ENCODE measurements at regions not wholly inside any gene's neighbourhood (a gene's known extent, or its start where the extent isn't known, plus 50 kb on each side); places are given as distances from the start of the nearest gene placed in this dataset.
A peak's percentile ranks its signal among the peaks of the same experiment; 100 is the strongest.

GRCh38 chr4:128572778-128573241 lies 236.7 kb upstream of the JADE1 start:
- no TSS peak for BruUV-seq (replicated peaks)
- peak overlapping the region; percentile 99 for H3K18ac ChIP-seq (ENCODE audit: low read depth, low read length)
- no peak overlapping the region for H2AFZ ChIP-seq (replicated peaks; ENCODE audit: low read length, poor library complexity)
- DNase-seq (no peak), ATAC-seq (ENCODE audit: low read depth) (no peak)
- H3K23ac ChIP-seq (ENCODE audit: low read depth, low read length): peak overlapping the region; percentile 72
- H2AK5ac ChIP-seq (ENCODE audit: low read depth, low read length): peak overlapping the region; percentile 55
- H4K5ac ChIP-seq (ENCODE audit: low read depth, low read length): peak overlapping the region; percentile 93
- WGBS, 2 experiments (ENCODE audit: extremely low coverage in 2 of 2, insufficient read length in 1 of 2): no CpG with 5 or more reads among the region's 3 CpGs
- no peak overlapping the region for H3K4me3 ChIP-seq (ENCODE audit: insufficient read depth, low read depth, low read length)
- H4K8ac ChIP-seq (ENCODE audit: low read depth in 2 of 2, low read length in 2 of 2): peak overlapping the region; percentile 72 to 90; a peak in 3 of 4 replicates
- peak overlapping the region; percentile 95 for H2BK20ac ChIP-seq (ENCODE audit: low read depth, low read length)
- peak overlapping the region; percentile 96 for H2BK15ac ChIP-seq (ENCODE audit: low read depth, low read length)
- peak overlapping the region; percentile 88 for H3K14ac ChIP-seq (replicated peaks; ENCODE audit: low read depth, low read length)
- TF ChIP-seq RCOR1 (IDR thresholded peaks at IDR 0.05; ENCODE audit: insufficient replicate concordance, low read length) (no peak), MAFK (IDR thresholded peaks at IDR 0.05; ENCODE audit: low read depth, low read length) (no peak), MXI1 (IDR thresholded peaks at IDR 0.05; ENCODE audit: borderline replicate concordance, low read depth, low read length) (no peak), POLR2A (IDR thresholded peaks at IDR 0.05; ENCODE audit: low read depth, low read length) (no peak), RFX5 (IDR thresholded peaks at IDR 0.05; ENCODE audit: low read depth, low read length) (no peak), SMC3 (IDR thresholded peaks at IDR 0.05; ENCODE audit: low read depth, low read length) (no peak), MAZ (IDR thresholded peaks at IDR 0.05; ENCODE audit: borderline replicate concordance, low read depth, low read length) (no peak), CEBPB (IDR thresholded peaks at IDR 0.05; ENCODE audit: low read depth, low read length) (no peak), NFE2L2 (IDR thresholded peaks at IDR 0.05; ENCODE audit: low read depth, low read length) (no peak), CTCF (conservative IDR thresholded peaks at IDR 0.05; ENCODE audit: low read depth, low read length) (no peak), CHD1 (IDR thresholded peaks at IDR 0.05; ENCODE audit: low read depth, low read length) (no peak), BHLHE40 (IDR thresholded peaks at IDR 0.05; ENCODE audit: low read depth, low read length) (no peak), RAD21 (IDR thresholded peaks at IDR 0.05; ENCODE audit: low read length) (no peak), FOS (IDR thresholded peaks at IDR 0.05; ENCODE audit: low read depth, low read length) (no peak)
- TF ChIP-seq, protein P1, sequence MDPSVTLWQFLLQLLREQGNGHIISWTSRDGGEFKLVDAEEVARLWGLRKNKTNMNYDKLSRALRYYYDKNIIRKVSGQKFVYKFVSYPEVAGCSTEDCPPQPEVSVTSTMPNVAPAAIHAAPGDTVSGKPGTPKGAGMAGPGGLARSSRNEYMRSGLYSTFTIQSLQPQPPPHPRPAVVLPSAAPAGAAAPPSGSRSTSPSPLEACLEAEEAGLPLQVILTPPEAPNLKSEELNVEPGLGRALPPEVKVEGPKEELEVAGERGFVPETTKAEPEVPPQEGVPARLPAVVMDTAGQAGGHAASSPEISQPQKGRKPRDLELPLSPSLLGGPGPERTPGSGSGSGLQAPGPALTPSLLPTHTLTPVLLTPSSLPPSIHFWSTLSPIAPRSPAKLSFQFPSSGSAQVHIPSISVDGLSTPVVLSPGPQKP (IDR thresholded peaks at IDR 0.05; ENCODE audit: borderline replicate concordance, low read depth, low read length): no peak
- TF ChIP-seq, protein P2, sequence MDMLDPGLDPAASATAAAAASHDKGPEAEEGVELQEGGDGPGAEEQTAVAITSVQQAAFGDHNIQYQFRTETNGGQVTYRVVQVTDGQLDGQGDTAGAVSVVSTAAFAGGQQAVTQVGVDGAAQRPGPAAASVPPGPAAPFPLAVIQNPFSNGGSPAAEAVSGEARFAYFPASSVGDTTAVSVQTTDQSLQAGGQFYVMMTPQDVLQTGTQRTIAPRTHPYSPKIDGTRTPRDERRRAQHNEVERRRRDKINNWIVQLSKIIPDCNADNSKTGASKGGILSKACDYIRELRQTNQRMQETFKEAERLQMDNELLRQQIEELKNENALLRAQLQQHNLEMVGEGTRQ (IDR thresholded peaks at IDR 0.05; ENCODE audit: low read depth, low read length): no peak
- peak overlapping the region; percentile 81; the same call in 1 of the 2 replicates for H3K56ac ChIP-seq (ENCODE audit: extremely low read depth, insufficient read depth, low read length)
- ChIA-PET CTCF (no interaction called here), POLR2A (ENCODE audit: unreplicated experiment) (no interaction called here)
- in situ Hi-C loops (cut with MboI; ENCODE audit: low sequenced_read_pairs) (loop anchor here (10.0 to 25.0 kb wide), 3 partner anchors 232 to 386 kb away; partner anchors contain the start of gene JADE1), dilution Hi-C loops (cut with HindIII; ENCODE audit: low sequenced_read_pairs, unreplicated experiment) (no loop called here), intact Hi-C loops (cut with micrococcal nuclease) (loop anchor here (5.0 kb wide), 5 partner anchors 56 to 289 kb away; partner anchors contain the start of gene PGRMC2)
- peak overlapping the region; percentile 93 for H4K91ac ChIP-seq (ENCODE audit: insufficient read depth, low read depth, low read length)
- H3K9me1 ChIP-seq (ENCODE audit: insufficient read depth, low read length): peaks cover 4% of the 10 kb centered on the region
- H2AK9ac ChIP-seq (replicated peaks; ENCODE audit: low read depth, low read length, poor library complexity): peak overlapping the region; percentile 66
- no peak overlapping the region for H3K4me2 ChIP-seq (ENCODE audit: low read depth, low read length)
- H3K9ac ChIP-seq (ENCODE audit: low read depth, low read length): no peak overlapping the region
- no peaks in the 10 kb centered on the region for H4K20me1 ChIP-seq (ENCODE audit: insufficient read depth, low read length)
- peaks cover 22% of the 10 kb centered on the region for H3K4me1 ChIP-seq (ENCODE audit: control insufficient read depth, insufficient read depth, low read length)
- H3K4ac ChIP-seq (ENCODE audit: low read depth, low read length): peak overlapping the region; percentile 91
- H3K79me1 ChIP-seq (ENCODE audit: low read depth in 1 of 2, low read length in 2 of 2): peaks cover 0 to 6% of the 10 kb centered on the region in 2 experiments; a peak in 1 of 4 replicates
- no peaks in the 10 kb centered on the region for H3K36me3 ChIP-seq (ENCODE audit: control insufficient read depth, insufficient read depth, low read length)
- H3K27ac ChIP-seq (ENCODE audit: insufficient read depth, low read length): peak overlapping the region; percentile 57
- H3K9me3 ChIP-seq (ENCODE audit: control insufficient read depth, insufficient read depth, low read length): no peaks in the 10 kb centered on the region
- no peaks in the 10 kb centered on the region for H3K27me3 ChIP-seq (ENCODE audit: control insufficient read depth, insufficient read depth, low read length)
- peak overlapping the region; percentile 89 for H2BK120ac ChIP-seq (ENCODE audit: low read depth, low read length)
- peak overlapping the region; percentile 95 for H2BK5ac ChIP-seq (ENCODE audit: low read depth, low read length, poor library complexity, severe bottlenecking)

All from IMR-90 (cell line).